Epidermal melanocyte (primary cell): ENCODE measurements at regions not wholly inside any gene's neighbourhood (a gene's known extent, or its start where the extent isn't known, plus 50 kb on each side); places are given as distances from the start of the nearest gene placed in this dataset.
"Not testable (repeated sequence)": the region's sequence is repeated elsewhere in the genome, so short reads cannot be mapped to it uniquely, and the experiment has no call there.

Experiments used
- DNase-seq: peaks from one replicate; pipeline ENCODE4 v3.0.0; 2011; ENCODE audit warnings: low spot score; ENCODE audit not compliant: insufficient read length

DNA sequence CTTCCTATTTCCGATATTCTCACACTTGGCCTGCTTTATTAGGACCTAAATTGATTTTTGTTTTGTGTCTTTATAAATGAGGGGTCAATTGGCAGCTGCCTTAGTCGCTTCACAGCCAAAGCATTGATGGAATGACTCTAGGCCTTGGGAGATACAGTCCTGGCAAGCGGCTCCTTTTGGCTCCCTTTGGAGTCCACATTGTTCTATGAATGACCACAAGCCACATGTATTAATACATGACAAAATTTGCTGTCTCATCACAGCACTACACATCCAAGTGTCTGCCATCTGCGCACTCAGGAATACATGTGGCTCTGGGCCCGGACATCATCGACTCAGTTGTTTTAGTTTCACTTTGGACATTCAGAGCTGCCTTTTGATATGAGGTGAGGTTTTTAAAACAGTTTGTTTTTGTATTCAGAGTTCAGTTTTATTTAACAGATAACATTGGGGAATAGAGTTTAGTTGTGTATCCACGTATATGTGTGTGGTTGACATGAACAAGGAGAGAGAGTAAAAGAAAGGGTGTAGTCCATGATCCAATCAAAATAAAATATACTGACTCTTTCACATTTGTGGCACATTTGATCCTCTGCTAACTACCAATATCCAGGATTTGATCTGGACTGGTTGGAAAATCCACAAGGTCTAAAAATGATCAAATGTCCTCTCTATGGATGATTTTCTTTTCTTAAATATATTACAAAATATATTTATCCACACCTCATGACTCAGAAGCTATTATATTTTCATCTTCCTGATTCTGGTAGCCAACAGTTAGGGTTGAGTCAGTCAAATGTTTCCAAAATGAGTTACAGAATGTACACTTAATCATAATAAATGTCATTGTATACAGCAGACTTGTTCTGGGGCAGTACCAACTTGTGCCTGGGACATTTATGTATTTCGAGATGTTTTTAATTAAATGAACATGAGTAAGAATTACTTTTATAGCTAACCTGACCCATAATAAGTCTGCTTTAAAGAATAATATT, 114.0 kb upstream of the MTAP start:
- peak; percentile 32 for DNase-seq

DNA sequence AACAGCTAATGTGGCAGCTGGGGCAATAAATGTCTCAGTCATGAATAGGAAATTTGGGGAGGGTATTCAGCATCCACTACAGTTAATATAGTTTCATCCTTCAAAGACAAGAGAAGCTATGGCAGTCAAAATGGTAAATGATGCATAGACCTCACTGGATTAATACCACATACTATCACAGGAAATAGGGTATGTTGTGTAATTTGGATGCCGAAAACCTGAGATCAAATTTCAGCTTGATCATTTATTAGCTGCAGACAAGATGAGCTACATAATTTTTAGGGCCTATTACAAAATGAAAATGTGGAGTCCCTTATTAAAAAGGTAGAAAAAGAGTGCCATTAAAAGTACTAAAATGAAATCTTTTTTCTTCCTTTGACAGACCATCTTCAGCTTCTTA, 112.6 kb upstream of the MTAP start:
- no peak for DNase-seq

DNA sequence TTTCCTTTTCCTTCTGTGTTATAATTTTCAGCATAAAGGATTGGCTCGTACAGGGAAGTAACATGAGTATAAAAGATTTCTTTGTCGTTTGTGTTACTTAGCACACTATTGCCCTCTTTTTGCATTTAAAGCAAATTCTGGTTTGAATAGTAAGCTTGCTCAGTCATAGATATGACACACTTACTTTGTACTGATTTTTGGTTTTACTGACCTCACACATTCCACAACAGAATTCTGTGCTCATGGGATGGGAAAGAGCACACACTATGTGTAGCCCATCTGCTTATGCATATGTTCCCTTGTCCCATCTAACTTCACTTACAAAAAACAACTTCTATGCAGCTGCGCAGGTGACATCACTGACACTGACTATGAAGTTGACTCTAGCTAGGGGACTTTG, 111.9 kb upstream of the MTAP start:
- DNase-seq: no peak

DNA sequence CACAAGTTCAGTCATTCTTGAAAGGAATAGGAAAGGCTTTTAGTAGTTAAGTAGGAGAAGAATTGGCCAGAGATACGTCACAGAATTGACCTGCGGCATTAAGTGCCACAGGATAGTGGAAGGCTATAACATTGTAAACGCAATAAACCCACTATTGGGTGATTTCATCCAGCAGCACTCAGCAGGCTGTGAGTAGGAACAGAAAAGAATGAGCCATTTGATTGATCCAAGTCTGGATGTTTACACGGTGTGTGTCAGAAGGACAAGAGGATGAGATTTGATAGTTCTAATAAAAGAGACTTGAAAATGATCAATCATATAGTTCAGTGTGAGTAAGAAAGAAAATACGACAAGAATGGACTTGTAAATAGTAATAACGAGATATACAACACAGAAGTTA, 110.0 kb upstream of the MTAP start:
- no peak for DNase-seq

DNA sequence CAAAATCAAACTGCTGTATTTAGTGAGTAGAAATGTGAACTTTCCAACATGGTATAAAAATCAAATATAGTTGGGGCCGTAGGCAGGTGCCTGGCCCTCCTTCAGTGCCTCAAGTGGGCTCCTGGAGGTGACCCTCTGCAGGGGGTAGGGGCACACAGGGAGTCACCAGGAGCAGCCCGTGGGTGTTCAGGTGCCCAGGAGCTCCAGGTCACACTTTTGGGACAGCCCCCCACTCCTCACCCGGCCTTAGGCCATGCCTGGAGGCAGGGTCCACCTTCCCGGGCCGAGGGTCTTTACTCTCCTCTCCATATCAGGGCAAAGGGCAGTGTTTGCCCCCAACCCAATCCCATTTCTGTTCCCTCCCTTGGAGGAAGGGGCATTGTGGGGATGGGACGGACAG, 108.0 kb upstream of the MTAP start:
- no peak for DNase-seq

DNA sequence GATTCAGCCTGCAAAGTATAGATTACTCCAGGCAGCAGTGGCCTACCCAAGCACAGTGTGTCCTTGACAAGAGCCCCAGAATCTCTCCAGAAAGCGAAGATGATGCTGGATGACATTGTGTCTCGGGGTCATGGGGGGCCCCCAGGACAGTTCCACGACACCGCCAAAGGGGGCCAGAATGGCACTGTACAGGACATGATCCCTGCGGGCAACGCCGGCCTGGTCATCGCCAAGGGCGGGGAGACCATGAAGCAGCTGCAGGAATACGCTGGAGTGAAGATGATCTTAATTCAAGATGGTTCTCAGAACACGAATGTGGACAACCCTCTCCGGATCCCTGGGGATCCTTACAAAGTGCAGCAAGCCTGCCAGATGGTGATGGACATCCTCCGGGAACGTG, 107.0 kb upstream of the MTAP start:
- DNase-seq: no peak

DNA sequence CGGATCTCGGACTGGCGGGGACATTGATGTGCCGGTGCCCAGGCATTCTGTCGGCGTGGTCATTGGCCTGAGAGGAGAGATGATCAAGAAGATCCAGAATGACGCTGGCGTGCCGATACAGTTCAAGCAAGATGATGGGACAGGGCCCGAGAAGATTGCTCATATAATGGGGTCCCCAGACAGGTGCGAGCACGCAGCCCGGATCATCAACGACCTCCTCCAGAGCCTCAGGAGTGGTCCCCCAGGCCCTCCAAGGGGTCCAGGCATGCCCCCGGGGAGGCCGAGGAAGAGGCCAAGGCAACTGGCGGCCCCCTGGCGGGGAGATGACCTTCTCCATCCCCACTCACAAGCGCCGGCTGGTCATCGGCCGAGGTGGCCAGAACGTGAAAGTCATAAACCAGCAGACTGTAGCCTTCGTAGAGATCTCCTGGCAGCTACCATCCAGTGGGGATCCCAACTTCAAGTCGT, 106.5 kb upstream of the MTAP start:
- no peak for DNase-seq

DNA sequence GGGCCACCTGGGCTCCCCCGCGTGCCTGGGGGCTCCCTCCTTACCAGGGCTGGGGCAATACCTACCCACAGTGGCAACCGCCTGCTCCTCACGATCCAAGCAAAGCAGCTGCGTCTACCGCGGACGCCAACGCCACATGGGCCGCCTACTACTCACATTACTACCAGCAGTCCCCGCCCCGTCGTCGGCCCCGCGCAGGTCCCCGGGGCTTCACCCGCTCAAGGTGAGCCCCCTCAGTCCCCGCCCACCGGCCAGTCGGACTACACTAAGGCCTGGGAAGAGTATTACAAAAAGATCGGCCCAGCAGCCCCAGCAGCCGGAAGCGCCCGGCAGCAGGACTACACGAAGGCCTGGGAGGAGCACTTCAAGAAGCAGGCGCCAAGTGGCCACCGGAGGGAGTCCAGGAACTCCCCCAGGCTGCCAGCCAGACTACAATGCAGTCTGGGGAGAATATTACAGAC, 106.0 kb upstream of the MTAP start:
- DNase-seq: no peak

DNA sequence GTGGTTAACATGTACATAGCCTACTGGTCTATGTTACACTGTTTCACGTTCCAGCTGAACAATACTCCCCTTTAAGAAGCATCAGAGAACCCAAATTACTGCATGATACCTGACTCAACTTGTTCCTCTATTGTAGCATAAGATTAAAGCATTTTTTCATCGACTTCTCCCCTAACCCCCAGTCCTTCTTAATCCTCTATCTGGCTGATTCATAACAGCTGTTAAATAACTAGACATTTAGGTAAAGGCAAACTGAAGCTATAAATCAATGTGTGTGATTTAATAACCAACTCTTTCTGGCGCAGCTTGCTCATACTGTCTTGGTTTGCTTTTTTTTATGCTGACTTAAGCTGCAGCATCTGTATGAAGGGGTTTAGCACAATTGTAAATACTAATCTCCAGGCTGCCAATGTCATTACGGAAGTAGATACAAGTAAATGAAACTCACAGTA, 94.2 kb upstream of the MTAP start:
- DNase-seq: no peak

DNA sequence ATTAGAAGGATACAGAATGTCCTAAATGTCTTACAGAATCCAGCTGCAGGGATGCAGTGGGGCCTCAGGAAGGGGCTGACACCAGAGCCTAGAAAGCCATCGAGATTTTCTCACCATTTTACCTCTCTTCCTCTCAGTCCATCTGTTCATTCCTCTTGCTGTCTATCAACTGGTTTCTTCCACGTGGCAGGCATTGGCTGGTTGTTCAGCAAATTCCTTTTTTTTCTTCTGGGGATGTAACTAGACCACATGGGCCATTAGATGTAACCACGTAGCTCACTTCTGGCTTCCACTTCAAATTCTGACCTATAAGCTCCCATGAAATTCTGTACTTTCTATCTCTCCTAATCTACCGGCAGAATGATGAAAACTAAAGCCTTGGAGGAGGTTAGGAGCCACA, 93.6 kb upstream of the MTAP start:
- DNase-seq: no peak

DNA sequence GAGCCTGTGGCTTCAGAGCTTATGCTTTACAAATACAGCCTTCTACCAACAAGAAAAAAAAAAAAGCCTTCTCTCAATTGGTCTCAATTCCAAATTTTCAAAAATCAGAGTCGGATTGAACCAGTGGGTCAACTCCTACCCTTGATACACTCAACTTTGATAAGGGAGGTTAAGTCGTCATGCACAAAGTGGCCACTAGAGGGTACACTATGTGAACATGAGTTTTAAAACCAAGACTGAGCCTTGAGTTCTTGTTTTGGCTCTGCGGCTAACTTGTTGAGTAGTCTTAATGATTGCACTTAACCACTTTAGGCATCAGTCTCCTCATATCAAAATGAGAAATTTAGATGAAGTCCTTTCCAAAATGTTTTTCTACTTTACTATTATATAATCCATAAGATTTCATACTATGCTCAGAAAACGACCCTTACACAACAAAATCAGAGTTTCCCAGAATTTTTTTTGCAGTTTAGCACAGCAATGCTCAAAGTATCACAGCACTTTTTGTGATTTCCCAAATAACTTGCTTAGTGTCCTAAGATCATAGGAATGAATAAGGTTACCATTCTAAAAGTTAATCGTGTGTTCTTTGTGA, 92.9 kb upstream of the MTAP start:
- DNase-seq: no peak

DNA sequence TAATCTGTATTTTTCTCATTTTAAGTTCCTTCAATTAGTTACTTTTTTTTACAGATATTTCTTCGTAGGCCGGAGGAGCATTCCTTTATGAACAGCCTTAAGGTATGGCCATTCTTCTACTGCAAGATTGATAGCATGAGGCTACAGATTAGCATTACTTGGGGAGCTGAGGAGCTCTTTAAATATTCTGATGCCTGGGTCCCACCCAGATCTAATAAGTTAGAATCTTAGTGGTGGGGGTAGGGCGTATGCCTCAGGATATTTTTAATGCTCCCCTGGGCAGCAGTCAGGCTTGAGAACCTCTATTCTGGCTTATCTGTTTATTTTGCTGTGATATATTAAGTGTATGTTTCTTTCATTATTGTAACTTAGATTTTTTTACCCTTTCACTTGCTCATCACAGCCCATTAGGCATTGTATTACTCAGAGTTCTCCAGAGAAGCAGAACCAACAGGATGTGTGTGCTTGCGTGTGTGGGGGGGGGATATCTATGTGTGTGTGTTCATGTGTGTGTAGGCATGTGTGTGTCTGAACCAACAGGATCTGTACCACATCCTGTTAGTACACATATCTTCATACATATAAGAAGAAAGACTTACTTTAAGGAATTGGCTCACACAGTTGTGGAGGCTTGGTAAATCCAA, 91.8 kb upstream of the MTAP start:
- no peak for DNase-seq

DNA sequence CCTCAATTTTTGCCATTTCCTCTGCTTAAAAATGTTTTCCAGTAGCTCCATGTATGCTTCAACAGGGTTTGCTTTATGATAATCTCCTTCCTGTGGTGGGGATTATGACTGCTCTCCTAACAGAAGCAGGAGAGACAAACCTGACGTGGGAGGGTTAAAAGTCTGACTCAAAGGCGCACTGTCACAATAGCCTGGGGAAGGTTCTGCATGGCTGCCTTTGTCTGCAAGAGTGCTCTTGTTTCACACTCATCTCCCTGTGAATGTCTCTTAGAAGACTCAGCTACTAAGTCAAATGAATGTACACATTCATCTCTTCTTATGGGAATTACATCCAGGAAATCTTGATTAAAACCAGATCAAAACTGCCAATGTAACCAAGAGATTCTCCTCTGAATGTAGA, 90.9 kb upstream of the MTAP start:
- DNase-seq: no peak

DNA sequence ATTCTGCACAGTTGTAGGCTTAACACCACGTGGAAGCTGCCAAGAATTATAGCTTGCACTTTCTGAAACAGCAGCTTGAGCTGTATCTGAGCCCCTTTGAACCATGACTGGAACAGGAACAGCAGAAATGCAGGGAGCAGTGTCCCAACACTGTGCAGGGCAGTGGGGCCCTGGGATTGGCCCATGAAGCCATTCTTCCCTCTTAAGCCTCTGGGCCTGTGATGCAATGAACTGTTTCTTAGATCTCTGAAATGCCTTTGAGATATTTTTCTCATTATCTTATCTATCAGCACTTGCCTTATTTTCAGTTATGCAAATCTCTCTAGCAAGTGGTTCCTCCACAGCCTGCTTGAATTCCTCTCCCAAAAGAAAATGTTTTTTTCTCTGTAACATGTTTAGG, 87.0 kb upstream of the MTAP start:
- DNase-seq: no peak

DNA sequence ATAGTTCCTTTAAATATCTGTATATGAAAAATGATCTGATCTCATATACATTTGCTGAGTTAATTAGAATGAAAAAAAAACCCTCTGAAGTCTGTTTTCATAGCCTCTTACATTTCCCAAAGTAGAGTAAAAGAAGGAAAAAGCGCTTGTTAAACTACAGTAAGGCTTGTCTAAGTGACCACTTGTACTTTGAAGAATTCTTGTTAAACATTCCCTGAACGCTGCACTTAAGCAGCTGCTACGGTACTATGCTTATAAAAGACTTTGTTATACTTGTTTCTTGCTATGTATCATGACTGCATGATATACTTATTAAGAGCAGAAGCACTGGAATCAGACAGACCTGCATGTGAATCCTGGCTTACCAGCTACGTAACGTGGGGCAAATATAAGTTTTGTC, 81.7 kb upstream of the MTAP start:
- no peak for DNase-seq

DNA sequence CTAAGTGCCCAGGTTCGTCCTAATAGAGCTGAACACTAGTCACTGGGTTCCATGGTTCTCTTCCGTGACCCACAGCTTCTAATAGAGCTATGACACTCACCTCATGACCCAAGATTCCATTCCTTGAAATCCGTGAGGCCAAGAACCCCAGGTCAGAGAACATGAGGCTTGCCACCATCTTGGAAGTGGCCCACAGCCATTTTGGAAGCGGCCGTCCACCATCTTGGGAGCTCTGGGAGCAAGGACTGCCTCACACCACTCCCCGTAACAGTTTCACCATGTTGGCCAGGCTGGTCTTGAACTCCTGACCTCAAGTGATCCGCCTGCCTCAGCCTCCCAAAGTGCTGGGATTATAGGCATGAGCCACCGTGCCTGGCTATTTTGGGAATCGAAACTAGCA, 75.0 kb upstream of the MTAP start:
- not testable (repeated sequence) for DNase-seq

DNA sequence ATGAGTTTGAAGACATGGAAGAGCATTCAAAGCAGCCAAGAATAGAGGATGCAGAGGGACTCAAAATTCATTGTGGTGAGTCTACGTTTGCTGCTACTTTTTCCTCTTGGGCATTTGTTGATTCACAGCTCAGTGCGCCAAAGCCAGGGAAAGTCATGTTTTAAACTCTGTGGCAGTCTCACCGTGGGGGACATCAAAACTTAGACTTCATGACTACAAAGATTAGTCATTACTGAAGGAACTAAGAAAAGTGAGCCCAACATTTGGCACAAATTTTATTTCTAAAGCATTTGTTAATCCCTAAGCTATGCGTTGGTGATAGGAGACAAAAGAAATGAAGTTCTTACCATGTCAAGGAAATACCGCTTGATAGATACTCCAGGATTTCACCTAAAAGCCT, 73.7 kb upstream of the MTAP start:
- no peak for DNase-seq

DNA sequence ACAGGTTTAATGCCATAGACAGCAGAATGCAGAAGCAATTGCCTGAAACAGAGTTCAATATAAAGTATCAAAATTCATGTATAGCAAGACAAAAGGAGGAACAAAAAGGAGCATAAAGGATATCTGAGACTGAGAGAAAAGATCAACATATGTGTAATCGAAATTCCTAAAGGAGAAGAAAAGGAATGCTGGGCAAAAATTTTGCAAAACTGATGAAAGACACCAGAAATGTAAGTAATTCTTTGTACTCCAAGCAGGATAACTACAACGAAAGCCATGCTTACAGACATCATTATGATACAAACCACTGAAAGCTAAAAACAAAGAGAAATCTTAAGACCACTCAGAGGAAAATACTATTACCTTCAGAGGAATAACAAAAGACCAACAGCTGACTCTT, 72.8 kb upstream of the MTAP start:
- no peak for DNase-seq

DNA sequence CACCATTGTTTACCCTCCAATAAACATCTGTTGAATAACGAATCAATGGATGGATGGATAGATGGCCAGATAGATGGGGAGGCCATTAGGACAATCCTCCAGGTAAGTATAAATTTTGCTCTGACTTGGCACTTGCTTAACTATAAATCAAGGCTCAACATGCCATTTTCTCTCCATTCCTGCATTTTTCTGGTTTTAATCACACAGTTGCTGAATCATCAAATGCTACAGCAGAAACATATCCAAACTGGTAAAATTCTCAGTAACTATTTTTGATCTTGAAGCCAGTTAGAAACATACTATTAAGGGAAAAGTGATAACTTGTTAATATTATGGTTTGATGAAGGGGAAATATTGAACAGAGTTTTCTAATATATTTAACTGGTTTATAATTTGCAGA, 71.5 kb upstream of the MTAP start:
- no peak for DNase-seq

DNA sequence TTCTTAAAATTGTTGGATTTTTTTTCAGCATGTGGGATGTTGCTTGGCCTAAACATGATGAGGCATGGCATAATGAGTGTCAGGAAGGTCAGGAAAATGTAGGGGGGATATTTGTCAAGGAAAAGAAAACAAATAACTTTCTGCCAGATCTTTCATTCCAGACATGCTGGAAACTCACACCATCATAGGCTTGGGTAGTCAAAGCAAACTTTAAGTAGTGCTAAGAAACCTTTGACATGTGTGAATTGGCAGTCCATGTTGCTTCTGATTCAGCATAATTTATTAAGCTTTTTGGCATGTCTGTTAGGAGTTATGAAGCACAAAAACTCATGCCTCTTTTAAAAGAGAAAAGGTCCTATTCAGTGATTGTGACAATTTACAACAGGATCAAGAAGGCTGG, 61.3 kb upstream of the MTAP start:
- DNase-seq: no peak

DNA sequence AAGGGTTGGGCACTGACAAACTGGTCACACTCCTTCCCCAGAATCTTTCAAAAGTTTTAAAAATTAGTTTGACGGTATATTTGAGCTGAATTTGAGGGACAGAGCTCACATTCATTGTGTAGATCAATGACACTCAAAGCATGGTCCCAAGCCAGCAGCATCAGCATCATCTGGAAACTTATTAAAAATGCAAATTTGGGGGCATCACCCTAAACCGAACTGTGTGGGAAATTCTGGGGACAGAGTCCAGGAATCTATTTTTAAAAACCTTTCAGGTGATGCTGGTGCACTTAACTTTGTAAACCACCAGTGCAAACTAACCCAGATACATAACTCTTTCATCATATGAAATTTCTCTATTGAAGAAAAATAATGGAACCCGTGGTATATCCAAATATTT, 58.1 kb upstream of the MTAP start:
- no peak for DNase-seq

DNA sequence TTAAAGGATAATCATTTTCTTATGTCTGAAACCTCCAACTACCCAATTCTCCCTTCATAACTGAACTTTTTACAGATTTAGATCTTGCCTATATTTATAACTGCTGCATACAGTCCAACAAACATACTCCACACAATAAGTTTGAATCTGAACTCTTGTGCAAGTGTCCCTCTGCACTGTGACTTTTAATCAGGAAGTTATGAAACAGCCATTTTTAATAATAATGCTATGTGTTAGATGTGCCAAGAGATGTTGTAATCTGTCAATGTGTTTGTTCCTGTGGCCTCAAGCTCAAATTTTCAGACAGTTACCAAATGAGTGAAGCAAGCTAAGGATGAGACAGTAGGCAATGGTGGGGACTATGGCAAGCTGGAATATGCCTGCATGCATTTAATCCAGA, 57.6 kb upstream of the MTAP start:
- DNase-seq: no peak
